Putamen (tissue), 1 donor: ENCODE measurements at regions not wholly inside any gene's neighbourhood (a gene's known extent, or its start where the extent isn't known, plus 50 kb on each side); places are given as distances from the start of the nearest gene placed in this dataset.
"Not testable (repeated sequence)": the region's sequence is repeated elsewhere in the genome, so short reads cannot be mapped to it uniquely, and the experiment has no call there.

Experiments
- DNase-seq: peaks from one replicate; pipeline ENCODE4 v3.0.0-alpha.2; 2016; ENCODE audit warnings: low spot score

DNA sequence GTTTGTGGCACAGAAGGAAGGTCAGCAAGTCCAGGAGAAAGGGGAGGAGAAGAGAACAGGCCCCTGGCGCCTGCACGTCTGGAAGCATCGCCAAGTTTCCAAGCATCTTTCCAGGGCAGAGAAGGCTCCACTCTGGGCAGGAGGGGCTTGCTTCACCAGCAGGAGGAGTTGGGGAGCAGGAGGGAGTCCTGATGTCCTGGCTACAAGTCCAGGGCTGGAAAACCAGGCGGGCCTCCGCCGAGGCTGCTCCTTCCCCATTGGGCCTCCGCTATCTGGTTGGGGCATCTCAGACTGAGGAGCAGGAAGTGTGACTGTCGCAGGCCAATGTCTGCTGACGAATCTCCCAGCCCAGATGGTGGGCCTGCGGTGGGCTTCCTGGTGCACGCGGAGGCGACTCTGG, 421.9 kb downstream of the PREX1 start:
- no peak for DNase-seq

DNA sequence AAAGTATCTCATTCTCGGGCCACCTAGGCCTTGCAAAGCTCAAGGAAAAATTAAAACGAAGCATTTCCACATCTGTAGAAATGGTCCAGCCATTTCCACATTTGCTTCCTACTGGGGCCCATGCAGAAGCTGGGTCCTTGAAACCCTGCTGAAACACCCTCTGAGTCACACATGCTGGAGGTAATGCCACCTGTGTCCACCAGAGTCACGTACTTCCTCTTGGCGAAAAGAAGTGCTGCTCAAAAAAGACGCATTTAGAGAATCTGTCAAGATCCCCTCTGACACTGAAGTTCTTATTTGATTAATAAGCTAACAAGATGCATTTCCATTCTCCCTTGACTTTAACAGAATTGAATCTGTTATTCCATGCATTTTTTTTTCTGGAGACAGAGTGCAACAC, 423.2 kb downstream of the PREX1 start:
- no peak for DNase-seq

DNA sequence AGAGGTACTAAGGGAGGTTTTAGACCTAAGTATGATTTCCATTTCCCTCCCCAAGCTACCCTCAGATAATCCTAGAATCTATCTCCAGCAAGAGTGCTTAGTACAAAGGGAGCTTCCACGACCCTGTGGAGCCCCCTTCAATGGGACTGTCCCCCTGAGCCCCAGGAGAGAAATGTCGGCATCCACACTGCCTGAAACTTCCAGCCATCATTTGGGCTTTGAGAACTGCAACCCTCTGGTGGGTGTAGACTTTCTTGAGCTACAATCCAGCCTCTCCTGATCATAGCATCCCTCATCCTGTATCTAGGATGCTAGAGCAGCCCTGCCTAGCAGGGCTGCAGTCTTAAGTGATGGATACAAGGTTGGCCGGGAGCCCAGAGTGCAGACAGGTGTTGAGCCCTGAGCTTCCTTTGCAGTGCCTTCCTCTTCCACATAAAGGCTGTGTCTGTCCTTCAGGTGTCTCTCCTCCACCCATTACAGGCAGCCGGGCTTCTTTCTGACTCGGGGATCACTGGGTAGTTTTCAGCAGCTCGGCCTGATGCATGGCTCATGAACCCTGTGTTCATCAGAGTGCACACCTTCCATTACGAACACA, 424.5 kb downstream of the PREX1 start:
- DNase-seq = no peak

DNA sequence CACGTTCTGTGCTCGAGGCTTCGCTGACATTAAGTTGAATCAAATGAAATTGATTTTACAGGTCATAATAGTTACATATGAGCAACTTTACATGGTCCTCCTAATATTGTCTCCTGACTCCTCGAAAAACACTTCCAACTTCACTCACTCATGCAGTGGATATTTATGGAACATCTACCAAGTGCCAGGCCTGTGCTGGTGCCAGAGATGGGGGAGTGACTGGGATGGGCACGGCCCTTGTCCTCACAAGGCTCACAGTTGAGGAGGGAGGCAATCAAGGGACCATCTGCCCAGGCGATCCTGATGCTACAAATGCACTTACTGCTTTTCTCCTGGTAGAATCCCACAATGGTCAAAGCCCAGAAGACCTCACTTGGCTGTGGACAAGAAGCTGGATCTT, 426.4 kb downstream of the PREX1 start:
- DNase-seq = no peak

DNA sequence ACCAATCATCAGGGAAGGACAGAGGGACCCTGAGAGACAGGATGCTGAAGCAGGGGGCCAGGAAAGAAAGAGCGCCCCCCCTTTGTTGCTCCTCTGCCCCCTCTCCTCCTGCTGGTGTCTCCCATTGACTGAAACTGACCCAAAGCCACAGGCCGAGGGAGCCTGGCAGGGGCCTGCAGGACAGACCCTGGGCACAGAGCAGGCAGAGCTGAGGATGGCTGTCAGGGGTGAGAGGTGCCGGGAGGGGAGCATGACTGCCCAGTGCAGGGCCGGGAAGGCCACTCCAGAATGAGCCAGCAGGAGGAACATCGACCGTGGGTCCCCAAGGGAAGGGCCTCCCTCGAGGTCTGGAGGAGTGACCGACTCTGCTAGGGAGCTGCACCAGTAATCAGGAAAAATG, 427.8 kb downstream of the PREX1 start:
- no peak for DNase-seq

DNA sequence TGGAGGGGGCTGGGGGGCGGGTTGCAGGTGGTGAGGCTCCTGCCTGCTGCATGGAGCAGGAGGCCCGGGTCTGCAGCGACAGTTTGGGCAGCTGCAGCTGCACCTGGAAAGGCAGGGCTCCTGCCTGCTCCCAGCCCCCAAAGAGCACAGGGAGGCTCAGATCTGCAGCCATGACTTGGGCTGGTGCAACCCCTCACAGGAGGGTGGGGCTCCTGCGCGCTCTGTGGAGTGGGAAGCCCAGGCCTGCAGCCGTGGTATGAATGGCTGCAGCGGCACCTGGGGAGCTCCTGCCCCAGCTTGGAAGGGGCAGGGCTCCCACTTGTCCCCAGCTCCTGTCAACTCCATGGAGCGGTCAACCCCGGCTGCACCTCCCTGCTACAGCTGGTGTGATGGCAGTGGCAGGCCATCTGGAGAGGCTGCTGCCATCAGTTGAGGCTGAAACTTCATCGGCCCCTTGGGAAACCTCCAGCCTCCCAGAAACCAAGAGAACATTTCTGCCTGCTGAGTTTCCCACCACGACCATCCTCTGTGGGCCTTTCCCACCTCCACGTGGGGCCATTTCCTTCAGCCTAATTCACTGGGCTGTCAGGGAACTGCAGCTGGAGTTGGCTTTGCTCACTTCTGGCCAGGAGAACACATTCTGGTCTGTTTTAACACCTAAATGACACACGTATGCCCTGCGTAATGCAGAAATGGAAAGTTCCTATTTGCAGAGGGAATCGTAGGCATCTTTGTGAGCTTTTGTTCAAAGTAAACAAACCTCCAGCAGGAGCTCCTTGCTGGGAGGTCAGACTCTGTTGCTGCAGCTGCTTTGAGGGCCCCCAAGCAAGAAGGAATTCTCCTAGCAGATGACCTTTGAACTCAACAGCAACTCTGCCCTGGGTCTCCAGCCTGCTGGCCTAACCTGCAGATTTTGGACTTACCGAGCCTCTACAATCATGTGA, 429.0 kb downstream of the PREX1 start:
- no peak for DNase-seq

DNA sequence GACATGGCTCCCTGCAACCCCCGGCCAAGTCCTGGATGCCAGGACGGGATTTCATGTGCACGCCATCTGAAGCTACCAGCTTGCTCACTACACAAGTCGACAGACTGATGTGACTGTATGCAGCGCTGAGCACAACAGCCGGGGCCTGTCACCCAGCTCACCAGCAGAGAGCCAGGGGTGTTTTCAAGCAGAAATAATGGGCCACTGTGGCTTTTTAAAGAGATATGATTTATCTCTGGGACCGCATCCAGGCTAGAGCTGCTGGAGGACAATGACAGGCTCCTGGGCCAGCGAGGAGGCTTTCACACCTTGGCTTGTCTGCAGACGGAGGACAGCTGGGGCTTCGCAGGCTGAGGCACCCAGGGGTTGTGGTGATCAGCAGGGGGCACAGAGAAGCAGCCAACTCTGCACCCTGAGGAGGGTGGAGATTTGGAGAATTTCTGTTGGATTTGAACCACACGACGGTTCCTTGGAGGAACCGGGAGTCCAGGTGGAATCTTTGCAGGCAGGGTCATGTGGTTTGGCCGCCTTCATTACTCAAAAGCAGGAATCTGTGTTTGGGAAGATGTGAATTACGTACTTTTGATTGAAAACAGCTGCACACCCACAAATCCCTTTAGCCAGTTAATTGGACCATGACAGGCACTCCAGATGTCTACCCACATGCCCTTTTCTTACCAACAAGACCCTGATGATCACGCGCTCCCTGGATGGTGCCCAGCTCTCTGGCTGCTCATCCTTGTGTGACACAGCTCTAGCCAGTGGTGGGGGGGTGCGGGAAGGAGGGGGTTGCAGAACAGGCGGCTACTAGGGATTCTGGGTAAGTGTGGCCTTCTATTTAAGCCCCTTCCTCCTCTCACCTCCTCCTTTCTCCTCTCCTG, 430.6 kb downstream of the PREX1 start:
- DNase-seq = not testable (repeated sequence)

DNA sequence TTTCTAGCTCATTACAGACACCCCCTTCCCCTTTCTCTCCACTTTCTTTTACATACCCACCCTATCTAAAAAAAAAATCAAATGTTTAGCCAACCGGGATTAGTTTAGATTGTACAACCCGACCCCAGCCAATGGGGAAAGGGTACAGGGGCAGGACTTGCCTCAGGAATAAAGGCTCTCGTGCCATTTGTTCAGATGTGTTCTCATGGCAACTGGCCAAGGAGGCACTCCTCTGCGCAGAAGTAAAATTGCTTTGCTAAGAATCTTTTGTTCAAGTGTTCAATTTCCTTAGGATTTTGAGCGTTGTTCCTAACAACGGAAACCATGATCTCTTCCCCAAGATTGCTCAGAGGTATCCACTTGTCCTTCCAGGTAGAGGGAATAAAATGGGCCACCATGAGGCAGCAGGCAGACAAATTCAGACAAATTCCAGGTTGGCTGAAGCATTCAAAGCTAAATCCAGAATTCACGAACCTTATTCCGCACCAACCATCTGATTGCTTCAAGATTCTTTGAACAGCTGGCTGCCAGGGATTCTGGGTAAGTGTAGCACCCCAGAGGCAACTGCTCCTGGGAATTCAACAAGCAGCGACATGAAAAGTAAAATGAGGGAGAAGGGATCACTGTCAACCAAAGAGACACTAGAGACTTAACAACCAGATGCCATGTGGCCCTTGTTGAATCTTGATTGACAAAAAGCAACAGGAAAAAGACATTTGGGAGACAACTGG, 431.8 kb downstream of the PREX1 start:
- no peak for DNase-seq

DNA sequence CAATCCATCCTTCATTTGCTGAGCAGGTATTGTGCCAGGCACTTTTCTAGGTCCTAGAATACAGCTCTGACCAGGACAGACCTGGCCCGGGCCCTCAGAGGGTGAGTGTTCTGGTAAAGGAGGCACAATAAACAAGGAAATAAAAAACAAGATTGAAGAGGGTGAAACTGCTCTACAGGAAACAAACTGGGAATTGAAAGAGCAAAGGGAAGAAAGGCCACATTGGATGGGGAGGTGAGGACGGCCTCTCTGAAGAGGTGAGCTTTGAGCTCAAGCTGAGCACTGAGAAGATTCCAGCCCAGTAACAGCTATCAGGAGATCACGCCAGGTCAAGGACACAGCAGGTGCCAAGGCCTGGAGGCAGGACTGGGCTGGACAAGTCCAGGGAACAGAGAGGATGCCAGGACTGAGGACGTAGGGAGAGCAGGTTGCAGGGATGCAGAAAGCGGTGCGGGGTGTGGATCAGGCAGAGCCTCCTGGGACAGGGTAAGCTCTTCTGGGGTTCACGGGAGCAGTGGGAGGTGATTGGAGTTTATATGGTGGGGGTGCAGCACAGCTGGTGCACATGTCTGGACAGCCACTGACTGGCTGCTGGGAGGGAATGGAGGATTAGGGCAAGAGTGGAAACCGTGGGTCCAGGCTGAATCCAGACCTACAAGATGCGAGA, 433.3 kb downstream of the PREX1 start:
- no peak for DNase-seq

DNA sequence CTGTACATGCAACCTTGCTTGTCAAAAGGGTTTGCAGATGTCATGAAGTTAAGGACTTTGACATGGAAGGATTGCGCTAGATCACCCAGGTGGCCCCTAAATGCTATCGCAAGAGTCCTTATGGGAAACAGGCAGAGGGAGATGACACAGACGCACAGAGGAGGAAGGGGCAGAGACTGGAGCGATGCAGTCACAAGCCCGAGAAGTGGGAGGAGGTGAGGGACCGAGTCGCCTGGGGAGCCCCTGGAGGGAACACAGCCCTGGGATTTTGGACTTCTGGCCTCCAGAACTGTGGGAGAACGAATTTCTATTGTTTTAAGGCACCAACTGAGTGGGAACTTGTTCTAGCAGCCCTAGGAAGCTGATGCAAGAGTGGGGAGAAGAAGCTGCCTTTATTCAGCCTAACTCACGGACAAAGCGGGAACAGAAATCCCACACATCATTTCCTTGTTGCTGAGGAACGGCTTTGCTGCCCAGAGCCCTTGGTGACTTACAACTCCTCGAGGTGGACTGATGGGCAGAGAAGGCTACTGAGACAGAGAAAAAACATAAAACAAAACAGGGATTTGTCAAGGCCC, 434.0 kb downstream of the PREX1 start:
- no peak for DNase-seq

DNA sequence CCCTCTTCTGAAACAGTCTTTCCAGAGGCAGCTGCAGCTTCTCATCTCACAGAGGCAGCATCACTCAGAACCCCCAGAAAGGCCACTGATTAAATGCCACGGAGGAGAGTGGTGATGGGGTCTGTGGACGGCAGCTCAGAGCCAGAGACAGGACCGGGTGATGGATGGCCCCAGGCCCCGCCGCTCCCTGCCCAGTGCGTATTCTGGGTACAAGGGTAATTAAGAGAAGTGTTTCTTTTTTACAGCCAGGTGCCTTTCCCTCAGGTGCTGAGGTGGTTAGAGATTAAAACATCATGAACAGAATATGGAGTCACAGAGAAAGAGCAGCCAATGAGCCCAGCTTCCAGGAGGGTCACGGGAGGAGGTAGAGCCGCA, 434.5 kb downstream of the PREX1 start:
- no peak for DNase-seq

DNA sequence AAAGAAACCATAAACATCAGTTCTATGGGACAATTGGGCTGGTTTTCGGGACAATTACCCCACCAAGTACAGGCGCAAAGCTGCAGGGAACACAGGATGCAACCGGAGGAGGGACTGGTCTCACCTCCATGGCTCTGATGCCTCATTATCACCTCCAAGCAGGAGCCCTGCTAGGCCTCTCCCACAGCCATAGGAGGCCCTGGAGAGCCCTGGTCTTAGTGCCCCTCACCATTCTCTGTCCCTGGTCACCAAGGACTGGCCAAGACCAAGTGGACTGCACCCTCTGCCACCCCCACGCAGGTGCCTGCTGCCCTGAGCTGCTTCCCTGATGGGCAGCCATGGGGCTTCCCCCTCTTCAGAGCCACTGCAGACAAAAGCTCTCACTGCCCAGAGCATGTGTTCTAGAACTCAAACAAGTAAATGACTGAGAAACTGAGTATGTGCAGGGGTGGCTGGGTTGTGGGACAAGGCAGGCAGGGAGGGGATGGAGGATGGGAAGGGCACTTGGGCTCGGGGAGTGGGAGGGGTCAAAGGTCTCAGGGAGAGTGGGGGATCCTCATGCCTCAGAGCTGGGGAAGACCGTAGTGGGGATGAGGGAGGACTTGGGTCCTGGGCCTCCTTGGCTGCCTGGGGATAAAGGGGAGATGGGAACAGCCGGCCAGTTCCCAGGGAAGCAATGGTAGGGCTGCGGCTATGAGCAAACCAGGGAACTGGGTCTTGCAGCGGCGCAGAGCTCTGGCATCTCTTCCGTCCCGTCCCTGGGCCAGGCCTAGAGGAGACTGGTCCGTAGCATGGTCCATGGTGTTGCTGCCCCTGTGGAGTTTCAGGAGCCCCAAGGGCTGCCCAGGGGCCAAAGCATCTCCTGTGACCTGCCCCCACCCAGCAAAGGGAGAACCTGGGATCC, 435.1 kb downstream of the PREX1 start:
- DNase-seq = no peak

DNA sequence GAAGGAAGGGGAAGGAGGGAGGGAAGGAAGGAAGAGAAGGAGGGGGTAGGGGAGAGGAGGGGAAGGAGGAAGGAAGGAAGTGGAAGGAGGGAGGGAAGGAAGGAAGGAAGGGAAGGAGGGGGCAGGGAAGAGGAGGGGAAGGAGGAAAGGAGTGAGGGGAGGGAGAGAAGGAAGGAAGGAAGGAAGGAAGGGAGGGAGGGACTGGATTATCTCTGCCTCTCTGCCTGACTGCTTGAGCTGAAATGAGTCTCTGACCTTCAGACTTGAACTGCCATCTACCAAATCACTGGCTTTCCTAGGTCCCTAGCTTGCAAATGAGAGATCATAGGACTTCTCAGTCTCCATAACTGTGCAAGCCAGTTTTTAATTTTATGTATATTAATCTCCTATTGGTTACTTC, 436.8 kb downstream of the PREX1 start:
- no peak for DNase-seq

DNA sequence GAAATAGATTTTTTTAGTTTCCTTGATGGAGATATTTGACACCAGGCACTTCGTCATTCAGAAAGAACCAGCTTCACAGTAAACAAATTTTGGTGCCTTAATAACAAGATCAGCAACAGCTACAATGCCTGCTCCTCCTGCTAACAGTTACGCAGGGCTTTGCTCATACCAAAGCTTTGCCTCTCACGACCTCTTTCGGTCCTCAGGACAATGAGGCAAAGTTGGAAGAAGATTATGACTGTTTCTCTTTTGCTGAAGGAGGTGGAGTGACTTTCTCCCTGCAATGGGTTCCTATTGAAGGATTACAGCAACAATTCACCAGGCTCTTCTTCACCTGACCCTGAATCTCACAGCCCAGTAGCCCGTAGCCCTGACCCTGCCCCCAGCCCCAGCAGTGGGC, 440.1 kb downstream of the PREX1 start:
- no peak for DNase-seq

DNA sequence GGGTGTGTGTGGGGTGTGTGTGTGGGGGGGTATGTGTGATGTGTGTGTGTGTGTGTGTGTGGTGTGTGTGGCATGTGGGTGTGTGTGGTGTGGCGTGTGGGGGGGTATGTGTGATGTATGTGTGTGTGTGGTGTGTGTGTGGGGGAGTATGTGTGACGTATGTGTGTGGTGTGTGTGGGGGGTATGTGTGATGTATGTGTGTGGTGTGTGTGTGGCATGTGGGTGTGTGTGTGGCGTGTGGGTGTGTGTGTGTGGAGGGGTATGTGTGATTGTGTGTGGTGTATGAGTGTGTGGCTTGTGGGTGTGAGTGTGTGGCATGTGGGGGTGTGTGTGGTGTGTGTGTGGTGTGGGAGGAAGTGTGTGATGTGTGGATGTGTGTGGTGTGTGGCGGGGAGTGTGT, 442.3 kb downstream of the PREX1 start:
- no peak for DNase-seq

DNA sequence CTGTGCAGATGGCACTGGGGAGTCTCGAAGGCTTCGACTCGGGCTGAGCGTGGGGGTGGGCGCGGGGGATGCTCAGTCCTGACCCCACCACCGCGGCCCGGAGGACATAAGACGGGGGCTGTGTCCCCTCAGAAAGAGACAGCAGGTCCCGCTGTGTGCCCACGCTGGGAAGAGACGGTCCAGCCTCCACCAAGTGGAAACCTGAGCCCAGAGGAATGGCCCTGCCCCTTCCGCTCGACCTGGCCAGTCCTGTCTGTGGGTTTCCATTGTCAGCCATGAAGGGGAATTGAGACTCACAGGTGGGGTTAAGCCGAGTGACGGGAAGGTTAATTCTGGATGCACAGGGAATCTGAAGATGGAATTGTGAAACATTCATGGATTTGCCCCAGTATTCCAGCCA, 442.7 kb downstream of the PREX1 start:
- no peak for DNase-seq

DNA sequence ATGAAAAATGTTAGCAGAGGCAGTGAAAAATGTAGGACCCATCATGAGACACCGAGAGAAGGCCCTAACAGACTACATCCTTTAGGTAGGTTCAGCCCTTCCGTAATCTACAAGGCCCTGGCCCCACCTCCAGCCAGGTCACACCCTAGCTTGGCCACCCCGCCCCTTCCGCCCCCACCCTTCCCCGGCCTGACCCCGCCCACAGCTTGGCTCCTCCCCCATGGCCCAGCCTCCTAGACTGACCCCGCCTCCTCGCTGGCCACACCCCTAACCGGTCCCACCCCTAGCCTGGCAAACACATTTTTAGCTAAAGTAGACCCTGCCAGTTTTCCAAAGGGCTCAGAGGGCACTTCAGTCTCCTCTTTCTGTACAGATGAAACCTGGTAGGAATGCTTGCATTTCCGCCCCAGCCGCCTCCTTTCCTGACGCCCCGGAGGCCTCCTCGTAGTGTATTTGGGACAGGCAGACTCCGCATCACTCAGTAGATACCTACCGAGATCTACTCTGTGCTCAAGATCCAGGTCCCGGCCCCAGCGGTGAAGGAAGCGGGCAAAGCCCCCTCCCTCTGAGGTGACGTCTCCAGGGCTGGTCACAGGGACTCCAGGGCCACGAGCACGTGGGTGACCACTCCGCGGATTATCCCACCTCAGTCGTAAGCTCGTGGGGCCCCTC, 443.5 kb downstream of the PREX1 start:
- no peak for DNase-seq

DNA sequence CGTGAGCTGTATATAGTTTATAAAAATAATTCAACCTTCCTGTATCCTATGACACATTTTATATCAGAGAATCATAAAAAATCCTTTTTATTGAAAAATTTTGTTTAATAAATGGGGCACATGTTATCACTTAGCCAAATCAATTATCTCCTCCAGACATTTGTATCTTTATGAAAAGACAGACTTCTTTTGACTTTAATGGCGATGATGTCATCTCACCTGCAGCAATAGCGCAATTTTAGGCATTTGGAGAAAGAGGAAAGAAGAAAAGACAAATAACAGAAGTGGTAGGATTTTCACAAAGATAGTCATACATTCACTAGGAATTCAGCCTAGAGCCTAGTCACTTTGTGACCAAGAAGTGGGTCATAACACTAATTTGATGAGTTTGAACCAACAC, 444.5 kb downstream of the PREX1 start:
- no peak for DNase-seq

DNA sequence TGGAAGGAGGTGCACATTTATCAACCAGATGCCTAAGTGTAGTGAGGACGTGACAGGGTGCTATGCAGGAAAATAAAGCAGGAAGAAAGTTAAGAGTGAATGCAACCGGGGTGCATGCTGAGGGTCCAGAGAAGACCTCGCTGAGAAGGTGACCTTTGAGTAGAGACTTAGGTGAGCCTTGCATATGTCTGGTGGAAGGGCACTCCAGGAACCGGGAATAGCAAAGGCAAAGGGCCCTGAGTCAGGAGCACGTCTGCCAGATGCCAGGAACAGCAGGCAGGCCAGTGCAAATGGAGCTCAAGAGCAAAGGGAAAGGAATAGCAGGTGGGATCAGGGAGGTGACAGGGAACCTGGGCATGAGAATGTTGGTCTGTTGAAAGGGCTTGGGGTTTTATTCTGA, 445.5 kb downstream of the PREX1 start:
- no peak for DNase-seq
